ENCODE measurements at regions not wholly inside any gene's neighbourhood (a gene's known extent, or its start where the extent isn't known, plus 50 kb on each side); places are given as distances from the start of the nearest gene placed in this dataset.

GRCh38 chr10:85531706-85532105 lies 834.9 kb downstream of the GRID1 start:
- FAIRE-seq: no peak
- TF ChIP-seq, protein P1, sequence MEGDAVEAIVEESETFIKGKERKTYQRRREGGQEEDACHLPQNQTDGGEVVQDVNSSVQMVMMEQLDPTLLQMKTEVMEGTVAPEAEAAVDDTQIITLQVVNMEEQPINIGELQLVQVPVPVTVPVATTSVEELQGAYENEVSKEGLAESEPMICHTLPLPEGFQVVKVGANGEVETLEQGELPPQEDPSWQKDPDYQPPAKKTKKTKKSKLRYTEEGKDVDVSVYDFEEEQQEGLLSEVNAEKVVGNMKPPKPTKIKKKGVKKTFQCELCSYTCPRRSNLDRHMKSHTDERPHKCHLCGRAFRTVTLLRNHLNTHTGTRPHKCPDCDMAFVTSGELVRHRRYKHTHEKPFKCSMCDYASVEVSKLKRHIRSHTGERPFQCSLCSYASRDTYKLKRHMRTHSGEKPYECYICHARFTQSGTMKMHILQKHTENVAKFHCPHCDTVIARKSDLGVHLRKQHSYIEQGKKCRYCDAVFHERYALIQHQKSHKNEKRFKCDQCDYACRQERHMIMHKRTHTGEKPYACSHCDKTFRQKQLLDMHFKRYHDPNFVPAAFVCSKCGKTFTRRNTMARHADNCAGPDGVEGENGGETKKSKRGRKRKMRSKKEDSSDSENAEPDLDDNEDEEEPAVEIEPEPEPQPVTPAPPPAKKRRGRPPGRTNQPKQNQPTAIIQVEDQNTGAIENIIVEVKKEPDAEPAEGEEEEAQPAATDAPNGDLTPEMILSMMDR (IDR thresholded peaks at IDR 0.05; ENCODE audit: insufficient read depth, missing control alignments): no peak
- DNase-seq (ENCODE audit: insufficient read length, low spot score): no peak

DNA sequence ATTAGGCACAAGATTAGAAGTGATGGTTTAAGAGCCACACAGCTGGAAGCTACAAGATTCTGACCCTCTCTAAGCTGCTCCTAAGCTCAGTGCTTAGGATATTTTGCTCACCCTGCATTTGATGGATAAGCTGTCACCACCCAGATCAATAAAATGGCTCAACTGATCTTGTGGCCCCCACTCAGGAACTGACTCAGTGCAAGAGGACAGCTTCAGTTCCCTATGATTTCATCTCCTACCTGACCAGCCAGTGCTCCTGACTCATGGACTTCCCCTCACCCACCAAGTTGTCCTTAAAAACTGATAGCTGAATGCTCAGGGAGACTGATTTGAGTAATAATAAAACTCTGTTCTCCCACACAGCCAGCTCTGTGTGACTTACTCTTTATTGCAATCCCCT lies 833.8 kb downstream of the GRID1 start:
- TF ChIP-seq, protein P1 (IDR thresholded peaks at IDR 0.05; ENCODE audit: insufficient read depth, missing control alignments): no peak
- DNase-seq (ENCODE audit: insufficient read length, low spot score): no peak
- no peak for FAIRE-seq

GRCh38 chr10:85535926-85536325 lies 830.7 kb downstream of the GRID1 start:
- TF ChIP-seq, protein P1 (IDR thresholded peaks at IDR 0.05; ENCODE audit: insufficient read depth, missing control alignments): no peak
- DNase-seq (ENCODE audit: insufficient read length, low spot score) (no peak), FAIRE-seq (no peak)

DNA sequence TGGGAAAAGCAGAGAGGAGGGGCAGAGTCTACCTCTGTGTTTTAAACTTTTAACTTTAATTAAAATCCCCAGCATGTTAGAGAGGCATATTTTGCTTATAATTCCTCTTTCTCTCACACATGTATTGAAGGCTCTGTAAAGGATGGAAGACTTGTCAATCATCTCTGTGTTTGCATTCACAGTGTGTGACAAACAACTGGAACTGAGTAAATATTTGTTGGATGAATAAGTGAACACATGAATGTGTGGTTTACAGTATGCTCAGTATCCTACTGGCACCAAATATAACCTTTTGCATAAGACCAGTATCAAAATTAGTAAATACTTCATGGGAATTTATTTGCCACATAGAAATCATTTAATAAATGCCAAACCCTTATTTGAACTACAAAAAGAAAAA lies 829.0 kb downstream of the GRID1 start:
- DNase-seq (ENCODE audit: insufficient read length, low spot score) (no peak), FAIRE-seq (no peak)
- TF ChIP-seq, protein P1 (IDR thresholded peaks at IDR 0.05; ENCODE audit: insufficient read depth, missing control alignments): no peak

GRCh38 chr10:85538601-85539000 lies 828.0 kb downstream of the GRID1 start:
- FAIRE-seq (no peak), DNase-seq (ENCODE audit: insufficient read length, low spot score) (no peak)
- TF ChIP-seq, protein P1 (IDR thresholded peaks at IDR 0.05; ENCODE audit: insufficient read depth, missing control alignments): no peak

- FAIRE-seq (no peak), DNase-seq (ENCODE audit: insufficient read length, low spot score) (no peak)
- TF ChIP-seq, protein P1 (IDR thresholded peaks at IDR 0.05; ENCODE audit: insufficient read depth, missing control alignments): no peak
These were observed 824.4 kb downstream of the GRID1 start for GRCh38 chr10:85542152-85542551.

DNA sequence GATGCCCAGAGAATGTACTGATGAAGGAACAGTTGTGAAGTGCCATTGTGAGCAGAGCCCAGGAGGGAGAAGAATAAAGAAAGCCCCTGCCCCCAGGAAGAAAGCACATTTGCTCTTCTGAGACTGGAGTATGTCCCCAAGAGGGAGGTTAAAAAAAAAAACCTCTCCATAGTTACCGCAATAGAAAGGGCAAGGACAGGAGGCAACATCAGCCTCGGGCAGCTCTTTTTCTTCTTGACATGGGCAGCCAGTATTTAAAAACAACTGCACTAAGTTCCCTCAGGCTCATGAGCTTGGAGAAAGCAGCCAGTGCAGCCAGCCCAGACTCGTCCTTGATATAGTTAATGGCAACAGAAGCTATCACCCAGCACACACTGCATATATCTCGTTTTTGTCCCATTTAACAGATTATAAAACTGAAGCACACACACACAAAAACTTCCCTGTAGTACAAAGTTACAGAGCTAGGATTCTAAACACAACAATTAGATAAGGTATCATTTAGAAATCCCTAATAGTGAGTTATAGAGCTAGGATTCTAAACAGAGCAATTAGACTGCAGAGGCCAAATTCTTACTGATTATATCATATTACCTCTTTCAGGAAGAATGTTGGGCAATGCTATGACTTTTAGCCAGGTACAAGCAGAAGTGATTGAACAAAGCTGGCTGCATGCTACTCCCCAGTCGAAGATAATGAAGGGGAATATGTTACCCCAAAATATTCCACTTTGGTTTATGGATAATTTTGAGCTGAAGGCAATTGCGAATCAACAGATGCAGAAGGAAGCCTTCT lies 823.5 kb downstream of the GRID1 start:
- TF ChIP-seq, protein P1 (IDR thresholded peaks at IDR 0.05; ENCODE audit: insufficient read depth, missing control alignments): no peak
- FAIRE-seq (no peak), DNase-seq (ENCODE audit: insufficient read length, low spot score) (no peak)
